ENCODE measurements at regions not wholly inside any gene's neighbourhood (a gene's known extent, or its start where the extent isn't known, plus 50 kb on each side); places are given as distances from the start of the nearest gene placed in this dataset.

DNA sequence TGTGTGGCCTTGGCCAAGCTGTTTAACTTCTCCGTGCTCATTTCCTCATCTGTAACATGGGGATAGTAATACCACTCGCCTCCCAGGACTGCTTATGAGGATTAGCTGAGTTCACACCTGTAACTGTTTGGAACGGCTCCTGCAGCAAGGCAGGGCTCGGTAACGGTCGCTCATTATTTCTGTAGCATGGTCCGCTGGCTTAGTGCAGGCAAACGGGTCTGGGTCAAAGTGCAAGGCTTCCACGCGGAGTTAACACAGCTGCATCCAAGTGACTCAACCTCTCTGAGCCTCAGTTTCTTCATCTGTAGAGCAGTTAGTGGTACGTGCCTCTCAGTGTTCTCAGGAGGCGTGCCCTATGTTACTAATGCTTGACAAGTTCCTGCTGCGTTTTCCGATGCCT lies 94.3 kb upstream of the YWHAQ start:
- TF ChIP-seq, protein P1, sequence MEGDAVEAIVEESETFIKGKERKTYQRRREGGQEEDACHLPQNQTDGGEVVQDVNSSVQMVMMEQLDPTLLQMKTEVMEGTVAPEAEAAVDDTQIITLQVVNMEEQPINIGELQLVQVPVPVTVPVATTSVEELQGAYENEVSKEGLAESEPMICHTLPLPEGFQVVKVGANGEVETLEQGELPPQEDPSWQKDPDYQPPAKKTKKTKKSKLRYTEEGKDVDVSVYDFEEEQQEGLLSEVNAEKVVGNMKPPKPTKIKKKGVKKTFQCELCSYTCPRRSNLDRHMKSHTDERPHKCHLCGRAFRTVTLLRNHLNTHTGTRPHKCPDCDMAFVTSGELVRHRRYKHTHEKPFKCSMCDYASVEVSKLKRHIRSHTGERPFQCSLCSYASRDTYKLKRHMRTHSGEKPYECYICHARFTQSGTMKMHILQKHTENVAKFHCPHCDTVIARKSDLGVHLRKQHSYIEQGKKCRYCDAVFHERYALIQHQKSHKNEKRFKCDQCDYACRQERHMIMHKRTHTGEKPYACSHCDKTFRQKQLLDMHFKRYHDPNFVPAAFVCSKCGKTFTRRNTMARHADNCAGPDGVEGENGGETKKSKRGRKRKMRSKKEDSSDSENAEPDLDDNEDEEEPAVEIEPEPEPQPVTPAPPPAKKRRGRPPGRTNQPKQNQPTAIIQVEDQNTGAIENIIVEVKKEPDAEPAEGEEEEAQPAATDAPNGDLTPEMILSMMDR (IDR thresholded peaks at IDR 0.05 in 8 of 11, conservative IDR thresholded peaks at IDR 0.05 in 3 of 11): no peak
- TF ChIP-seq POLR2AphosphoS5 (IDR thresholded peaks at IDR 0.05): no peak
